GM21737 (cell line): ENCODE measurements at regions not wholly inside any gene's neighbourhood (a gene's known extent, or its start where the extent isn't known, plus 50 kb on each side); places are given as distances from the start of the nearest gene placed in this dataset.

Experiments used
- ATAC-seq: cut with Tn5 transposase; IDR thresholded peaks from one replicate; pipeline ENCODE4 v1.9.1; 2021; ENCODE audit warnings: mild to moderate bottlenecking, moderate library complexity; ENCODE audit not compliant: unreplicated experiment

DNA sequence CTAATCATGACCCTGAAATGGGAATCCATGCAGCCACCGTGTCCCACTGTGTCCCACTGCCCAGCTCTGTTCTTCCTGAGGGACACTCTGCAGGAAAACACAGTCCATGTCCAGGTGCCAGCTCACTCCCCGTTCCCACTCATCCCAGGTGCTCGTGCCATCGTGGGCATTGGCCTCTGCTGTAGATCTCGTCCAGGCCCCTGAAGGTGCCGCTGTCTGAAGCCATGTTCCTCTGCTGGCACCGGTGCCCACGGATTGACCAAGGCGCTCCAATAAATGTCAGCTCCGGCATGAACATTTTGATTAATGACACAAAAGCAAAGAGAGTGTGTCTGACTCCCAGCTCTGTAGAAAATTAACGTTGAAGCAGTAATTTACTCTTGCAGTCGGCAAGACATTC is 280.1 kb upstream of the SALL3 start:
- no peak for ATAC-seq

DNA sequence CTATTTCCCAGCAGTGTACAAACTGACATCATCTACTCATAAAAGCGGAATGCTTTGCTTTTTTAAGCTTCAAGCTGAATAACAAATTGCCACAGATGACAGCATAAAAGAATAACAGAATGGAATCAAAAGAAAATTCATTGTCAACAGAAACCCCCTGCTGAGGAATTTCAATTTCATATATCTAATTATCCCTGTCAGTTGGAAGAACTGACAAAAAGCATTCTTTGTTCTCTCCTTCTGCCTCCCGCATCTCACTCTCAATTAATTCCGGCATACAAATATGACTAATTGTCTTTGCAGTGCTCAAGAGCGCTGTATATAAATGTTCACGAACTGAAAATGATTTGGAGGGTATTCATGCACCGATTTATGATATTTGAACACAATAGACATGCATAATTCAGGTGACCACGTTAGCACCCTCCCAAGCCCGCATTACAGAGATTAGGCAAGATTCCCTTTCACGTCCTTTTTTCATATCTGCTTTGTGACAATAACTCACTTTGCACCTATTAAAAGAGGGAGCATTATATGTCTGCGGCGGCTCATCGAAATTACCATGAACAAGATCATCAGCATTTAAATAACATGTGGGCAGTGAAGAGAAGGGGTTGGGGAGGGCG is 277.7 kb upstream of the SALL3 start:
- no peak for ATAC-seq

DNA sequence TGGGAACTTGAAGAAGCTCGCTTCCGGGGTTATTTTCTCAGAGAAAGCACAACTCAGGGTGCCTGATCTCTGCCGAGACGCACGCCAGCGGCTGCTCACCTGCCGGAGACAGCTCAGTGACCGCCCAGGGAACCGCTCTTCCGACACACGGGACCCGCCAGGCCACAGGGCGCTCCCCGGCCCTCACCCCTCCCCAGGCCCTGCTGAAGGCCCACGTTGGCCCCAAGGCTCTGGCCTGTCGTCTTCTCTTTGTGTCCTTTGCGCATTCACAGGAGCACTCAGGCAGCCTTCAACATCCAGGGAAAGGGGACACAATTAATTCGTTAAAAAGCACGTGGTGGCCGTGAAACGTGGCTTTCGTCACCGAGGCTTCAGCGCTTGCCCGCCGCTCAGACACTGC is 276.3 kb upstream of the SALL3 start:
- ATAC-seq = no peak

DNA sequence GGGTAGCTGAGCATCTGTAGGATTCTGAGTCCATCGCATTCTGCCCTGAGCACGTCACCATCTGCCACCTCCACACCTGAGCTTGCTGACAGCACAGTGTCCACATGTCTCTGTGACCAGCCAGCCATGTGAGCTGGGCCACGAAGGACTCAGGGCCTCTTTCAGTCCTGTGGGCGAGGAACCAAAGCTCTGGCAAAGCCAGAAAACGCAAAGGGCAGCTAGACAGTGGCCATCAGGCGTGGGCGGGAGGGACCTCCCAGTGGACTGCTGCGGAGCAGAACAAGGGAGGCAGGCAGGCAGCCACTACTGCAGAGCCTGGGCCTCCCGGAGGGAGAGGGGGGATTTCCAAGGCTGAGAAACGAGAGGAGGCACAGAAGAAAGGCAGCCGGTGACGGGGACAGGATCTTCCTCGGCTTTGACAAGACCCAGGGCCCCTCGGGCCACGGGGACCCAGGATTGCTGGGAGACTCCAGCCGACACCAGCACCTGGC is 274.6 kb upstream of the SALL3 start:
- ATAC-seq = no peak

DNA sequence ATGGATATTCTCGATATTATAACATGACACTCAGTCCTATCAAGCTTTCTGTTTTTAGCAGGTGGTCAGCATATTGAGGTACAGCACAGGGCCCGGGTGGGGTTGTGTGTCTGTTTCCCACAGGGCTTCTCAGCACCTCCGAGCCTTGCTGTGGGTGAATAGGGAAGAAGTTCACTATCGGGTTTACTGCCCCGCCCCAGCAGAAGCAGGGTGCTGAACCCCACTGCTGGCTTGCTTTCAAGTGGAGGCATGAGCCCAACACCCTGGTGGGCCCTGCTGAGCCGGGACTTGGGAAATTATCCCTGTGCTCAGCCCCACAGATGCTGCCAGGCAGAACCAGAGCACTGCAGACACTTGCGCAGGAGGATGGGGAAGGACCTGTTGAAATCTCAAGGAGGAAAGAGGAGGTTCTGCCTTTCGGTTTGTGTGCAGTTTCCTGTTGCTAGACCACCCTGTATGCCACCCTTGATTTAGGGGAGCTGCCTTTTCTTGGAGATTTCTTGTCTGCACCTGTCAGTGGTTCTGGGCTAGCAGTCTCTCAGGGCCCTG is 270.3 kb upstream of the SALL3 start:
- no peak for ATAC-seq

DNA sequence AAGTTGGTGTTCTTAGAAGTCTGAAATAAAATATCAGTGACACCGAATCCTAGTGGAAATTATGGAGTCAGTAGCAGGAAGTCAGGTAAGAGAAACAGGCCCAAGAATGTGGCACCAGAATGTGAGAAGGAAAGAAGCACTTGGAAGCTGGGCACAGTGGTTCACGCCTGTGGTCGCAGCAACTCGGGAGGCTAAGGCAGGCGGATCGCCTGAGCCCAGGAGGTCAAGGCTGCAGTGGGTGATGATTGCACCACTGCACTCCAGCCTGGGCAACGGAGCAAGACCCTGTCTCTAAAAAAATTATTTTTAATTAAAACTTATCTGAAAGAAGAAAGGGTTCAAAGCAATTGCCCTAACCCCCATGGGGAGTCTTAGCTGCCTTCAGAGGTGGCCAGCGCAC is 268.3 kb upstream of the SALL3 start:
- ATAC-seq = no peak

DNA sequence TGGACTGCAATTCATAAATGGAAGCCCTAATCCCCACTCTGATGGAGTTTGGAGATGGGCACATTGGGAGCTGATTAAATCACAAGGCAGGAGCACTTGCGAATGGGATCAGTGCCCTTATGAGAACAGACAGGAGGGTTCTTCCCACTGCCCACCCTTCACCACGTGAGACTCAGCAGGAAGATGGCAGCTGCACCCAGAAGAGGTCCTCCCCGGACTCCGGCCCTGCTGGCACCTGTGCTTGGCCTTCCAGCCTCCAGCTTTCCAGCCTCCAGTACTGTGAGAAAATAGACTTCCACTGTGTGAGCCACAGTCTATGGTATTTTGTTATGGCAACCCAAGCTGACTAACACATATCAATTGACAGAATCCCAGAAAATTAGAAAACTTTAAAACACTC is 267.6 kb upstream of the SALL3 start:
- ATAC-seq = no peak

DNA sequence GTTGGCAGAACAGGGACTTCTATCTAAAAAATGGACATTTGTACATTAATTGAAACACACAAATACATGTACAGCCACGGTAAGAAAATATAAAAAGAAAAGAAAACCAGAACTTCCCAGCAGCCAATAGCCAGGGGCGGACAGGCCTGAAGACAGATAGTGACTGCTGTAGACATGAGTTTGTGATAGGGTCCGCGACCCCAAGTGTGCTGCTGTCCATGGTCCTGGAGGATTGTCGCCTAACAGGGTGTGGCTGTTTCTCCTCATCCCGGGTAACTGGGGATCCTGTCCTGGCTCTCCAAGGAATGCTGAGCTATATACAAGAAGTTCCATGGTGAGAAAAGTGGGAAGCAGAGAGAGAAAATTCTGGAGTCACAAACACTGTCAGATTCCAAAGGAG is 266.5 kb upstream of the SALL3 start:
- ATAC-seq = no peak

DNA sequence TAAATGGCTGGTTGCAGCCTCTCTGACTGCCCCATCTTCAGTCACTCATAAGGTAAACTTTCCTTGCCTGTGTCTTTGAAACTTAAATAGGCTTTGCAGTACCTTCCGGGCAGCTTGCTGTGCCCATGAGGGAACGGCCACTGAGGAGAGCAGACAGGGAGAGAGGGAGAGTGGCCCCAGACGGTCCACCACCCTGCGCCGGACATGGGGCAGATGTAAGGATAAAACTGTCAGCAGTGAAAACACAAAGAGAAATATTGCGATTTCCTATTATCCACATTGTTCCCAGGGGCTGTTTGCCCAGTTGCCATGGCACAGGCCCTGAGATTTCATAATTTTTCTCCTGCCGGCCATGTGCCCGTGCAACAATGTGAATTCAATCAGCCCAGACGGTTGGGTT is 265.9 kb upstream of the SALL3 start:
- ATAC-seq = no peak

DNA sequence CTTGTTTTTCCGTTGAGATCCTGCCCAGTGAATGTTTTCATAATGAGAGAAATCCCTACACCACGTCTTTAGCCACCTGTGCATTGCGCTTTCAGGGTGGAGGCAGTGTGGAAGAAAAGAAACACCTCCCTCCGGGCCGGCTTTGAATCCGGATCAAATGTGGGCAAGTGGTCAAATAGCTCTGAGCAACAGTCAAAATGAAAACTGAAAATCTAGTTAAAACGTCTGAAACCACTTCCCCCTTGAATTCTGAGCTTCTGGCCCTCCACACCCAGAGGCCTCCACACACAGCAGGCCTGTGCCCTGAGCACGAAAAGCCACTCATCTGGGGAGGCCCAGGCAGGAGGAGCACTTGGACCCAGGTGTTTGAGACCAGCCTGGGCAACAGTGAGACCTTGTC is 263.6 kb upstream of the SALL3 start:
- ATAC-seq = no peak

DNA sequence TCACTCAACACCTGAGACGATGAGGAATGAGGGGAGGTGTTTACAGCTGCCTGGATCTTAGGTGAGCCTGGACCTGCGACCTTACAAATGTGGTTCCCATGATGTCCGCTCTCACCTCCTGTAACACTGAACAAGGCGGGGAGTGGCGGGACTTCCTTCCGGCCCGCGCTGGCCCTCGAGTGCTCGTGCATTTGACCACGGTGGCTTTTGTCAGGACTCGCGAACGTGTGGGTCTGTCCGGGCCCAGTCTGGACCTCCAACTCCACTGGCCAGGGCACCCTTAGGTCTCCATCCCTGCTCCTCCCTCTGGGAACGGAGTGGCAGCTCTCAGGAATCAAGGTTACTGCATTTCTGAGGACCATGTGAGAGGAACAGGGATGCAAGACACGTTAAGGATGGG is 263.0 kb upstream of the SALL3 start:
- no peak for ATAC-seq

DNA sequence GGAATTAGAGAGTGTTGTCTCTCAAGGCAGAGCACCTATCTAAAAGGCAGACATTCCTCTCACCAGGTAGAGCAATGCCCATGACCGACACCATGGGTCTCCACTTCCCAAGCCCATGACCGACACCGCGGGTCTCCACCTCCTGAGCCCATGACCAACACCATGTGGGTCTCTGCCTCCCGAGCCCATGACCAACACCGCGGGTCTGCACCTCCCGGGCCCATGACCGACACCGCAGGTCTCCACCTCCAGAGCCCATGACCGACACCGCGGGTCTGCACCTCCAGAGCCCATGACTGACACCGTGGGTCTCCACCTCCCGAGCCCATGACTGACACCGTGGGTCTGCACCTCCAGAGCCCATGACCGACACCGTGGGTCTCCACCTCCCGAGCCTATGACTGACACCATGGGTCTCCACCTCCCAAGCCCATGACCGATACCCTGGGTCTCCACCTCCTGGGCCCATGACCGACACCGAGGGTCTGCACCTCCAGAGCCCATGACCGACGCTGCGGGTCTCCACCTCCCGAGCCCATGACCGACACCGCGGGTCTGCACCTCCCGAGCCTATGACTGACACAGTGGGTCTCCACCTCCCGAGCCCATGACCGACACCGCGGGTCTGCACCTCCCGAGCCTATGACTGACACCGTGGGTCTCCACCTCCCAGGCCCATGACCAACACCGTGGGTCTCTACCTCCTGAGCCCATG is 262.4 kb upstream of the SALL3 start:
- no peak for ATAC-seq

DNA sequence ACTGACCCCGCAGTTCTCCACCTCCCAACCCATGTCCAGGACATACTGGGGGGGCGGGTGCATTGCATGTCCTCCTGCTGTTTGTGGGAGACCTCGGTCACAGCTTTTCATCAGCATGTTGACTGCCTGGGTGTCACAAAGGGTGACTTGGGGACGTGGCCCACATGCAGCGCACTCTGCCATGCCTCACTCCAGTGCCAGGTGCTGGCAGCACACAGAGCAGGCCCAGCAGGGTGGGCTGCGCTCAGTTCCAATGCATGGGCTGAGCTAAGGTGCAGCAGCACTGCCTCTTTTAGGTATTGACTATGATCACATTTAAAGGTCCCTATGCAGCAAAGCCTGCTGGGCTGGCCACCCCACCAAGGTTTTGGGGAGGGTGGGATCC is 261.9 kb upstream of the SALL3 start:
- ATAC-seq = no peak

DNA sequence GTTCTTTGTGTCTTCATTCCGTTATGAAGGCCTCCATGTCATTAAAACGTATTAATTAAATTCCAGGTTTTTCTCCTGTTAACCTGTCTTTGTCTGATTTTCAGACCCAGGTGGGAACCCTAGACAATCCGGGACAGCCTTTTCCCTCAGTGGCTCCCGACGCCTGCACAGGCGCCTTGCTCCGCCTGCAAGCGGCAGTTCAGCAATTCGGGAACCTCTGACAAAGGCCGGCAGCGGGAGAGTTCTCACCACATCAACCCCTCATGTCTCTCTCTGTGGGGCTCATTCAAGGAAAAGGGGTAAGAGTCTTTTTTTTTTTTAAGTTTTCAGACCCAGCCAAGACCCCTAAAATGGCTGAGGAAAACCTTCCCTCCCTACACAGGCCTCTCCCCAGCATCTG is 259.8 kb upstream of the SALL3 start:
- no peak for ATAC-seq

DNA sequence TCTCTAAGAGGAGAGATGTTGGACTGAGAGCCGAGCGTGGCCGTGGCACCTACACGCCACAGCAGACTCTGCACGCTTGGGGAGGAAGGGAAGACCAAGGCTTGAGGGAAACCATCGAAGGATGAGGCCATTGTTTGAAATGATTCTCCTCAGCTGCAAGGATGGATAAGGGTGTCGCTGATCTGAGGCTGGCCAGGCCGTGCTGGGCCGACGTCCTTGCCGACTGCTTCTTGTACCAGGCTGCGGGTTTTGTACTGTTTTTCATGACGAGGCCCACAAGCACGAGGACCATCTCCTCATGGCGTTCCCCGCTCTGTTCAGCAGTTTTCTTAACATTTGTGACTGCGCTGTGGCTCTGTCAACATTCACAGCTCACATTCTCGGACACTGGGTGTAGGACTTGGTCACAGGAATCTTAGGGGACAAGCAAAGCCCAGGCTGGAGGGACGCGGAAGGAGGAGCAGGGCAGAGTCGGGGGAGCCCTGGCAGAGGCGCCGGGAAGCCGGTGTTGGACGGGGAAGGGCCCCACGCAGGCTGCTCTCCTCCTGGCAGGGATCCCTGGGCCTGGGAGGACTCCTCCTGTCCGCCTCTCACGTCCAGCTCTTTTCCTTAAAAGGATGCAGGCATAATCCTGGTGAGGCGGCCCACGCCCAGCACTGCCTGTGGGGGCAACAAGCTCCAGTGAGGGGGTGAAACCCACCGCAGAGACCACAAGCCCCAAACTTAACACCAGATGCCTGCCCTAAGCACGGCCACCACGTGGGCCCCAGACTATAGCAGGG is 259.0 kb upstream of the SALL3 start:
- no peak for ATAC-seq

DNA sequence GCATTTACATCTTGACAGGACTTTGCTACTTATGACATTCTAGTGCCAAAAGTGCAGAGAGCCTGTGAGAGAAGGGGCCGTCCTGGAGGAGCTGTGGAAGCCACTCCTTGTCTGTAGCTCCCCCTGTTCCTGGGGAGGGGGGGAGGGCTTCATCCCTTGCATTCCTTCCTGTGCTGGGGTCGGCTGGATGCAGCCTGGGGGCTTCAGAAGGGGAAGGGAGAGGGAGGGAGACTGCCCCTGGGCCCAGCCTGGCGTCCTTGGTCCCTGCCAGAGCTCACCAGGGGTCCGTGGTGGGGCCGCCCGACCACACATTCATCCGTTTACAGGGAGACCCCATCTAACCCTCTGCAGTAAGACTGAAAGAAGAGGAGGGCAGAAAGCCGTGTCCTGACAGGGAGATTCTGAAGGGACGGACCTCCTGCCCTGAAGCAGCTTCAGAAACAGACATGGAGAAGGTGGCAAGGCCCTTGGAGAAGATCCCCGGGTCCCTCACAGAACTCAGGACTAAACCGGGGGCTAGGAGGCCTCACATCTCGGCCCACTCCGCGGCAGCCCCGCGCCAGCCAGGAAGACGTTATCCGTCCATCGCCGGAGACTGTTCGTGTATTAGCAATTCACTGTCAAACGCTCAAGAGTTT is 258.3 kb upstream of the SALL3 start:
- ATAC-seq = no peak

DNA sequence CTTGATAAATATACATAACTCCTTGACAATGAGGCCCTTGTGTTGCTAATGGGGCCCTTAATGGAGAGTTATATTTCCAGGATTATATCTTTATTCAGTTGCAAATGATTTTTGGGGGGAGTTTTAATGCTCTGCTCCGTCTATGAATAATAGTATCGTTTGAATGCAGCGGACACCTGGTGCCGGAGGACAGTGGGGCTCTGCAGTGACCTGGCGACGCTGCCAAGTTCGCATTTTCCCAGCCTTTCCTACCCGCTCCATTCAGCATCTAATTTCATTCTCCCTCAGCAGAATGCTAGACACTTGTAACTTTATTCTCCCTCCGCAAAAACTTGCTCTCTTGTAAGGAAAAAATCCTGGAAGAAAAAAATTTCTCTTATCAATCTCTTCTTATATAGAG is 257.6 kb upstream of the SALL3 start:
- ATAC-seq = no peak

DNA sequence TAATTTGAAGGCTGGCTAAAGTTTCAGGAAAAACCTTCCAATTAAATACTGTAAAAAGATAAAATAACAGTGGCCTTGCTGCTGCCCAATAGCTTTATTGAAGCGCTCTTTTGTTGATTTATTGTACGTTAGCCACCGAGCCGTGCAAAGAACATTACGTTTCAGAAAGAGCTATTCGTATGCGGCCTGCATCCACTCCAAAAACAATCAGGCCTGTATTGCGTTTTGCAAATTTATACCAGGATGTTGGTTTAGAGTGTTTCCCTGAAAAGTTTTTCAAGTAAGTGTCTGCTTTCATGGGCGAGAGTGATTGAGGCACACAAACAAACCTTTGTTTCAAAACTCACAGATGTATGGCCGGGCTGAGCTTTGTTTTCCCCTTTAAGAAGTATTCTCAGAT is 257.2 kb upstream of the SALL3 start:
- no peak for ATAC-seq

DNA sequence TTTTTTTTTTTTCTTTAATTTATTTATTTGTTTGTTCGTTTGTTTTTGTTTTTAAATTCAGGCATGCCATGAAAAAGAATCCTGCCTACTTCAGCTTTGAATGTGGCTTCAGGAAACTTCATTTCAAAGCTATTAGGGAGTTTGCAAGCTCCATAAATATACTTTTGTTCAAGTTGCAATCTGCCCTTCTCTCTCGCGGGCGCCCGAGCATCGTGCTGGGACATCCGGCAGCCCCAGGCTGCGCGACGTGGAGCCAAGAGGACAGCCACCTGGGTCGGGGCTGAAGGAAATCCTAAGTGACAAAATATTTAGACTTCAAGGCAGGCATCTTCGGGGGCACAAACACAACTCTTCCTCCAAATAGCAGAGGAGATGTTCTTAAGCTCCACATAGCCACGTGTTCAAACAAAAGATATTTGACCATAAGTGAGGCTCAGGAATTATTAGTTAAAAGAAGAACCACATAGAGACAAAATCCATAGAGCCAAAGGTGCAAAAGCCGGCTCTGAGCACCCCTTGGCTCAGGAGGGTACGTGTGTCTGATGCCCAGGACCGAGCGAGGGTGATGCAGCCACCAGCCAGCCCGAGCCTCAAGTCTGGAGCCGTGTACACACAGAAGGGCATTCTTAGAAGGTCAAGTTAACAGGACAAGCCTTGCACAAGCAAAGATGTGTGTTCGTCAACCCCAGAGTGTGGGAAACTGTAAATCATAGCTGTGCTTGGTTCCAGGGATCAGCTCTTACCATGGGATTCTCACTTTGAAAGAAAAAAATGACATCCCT is 256.5 kb upstream of the SALL3 start:
- no peak for ATAC-seq

DNA sequence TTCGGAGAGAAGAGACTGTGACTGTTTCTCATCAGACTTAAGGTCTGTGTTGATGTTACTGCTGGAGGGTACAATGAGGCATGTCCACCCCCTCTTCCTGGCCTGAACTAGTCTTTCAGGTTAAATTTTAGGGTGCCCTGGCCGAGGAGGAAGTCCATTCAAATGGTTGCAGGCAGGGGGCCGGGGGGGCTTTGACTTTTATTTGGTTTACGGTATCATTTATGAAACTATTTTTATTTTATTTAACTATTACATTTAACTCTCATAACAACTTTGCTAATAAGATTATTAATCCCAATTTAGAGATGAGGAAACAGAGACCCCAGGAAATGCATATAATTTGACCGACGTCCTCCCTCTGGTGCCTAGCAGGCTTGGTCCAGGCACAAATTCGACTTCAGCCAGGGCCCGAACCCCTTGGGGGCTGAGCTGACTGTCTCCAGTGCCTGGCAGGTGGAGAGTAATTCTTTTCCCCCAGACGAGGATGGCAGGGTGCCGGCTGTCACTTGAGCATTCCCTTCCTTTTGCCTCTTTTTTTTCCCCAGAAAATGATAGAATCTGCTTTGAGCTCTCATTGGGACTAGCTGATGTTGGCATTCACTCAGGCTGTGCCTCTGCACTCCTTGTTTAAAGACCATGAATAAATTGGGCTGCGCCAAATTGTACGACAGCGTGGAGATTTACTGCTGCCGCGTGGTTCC is 255.3 kb upstream of the SALL3 start:
- no peak for ATAC-seq
